BJ (cell line): ENCODE measurements at regions not wholly inside any gene's neighbourhood (a gene's known extent, or its start where the extent isn't known, plus 50 kb on each side); places are given as distances from the start of the nearest gene placed in this dataset.
"Not testable (repeated sequence)": the region's sequence is repeated elsewhere in the genome, so short reads cannot be mapped to it uniquely, and the experiment has no call there.

Source experiments
- CTCF ChIA-PET: fragments of 350-600 bp; formaldehyde crosslinking; extraction: SDS; loops from one replicate; lab custom pipeline; 2021; ENCODE audit warnings: antibody characterized with exemption, inconsistent platforms; lab: Yijun Ruan, JAX
- POLR2A ChIA-PET: fragments of 300-600 bp; sonication (Branson Sonifier 250); formaldehyde crosslinking; extraction: SDS; loops from one replicate; lab custom pipeline; 2021; ENCODE audit warnings: antibody characterized with exemption; lab: Charles Lee
- DNase-seq: peaks from one replicate; pipeline ENCODE4 v3.0.0-alpha.2; 2011; ENCODE audit warnings: low read depth
- H3K27me3 ChIP-seq: 2 replicates; pipeline ENCODE4 v1.6.0; 2011; ENCODE audit warnings: low read length; ENCODE audit not compliant: control insufficient read depth, insufficient read depth
- H3K36me3 ChIP-seq: 2 replicates; pipeline ENCODE4 v1.5.1; 2011; ENCODE audit warnings: low read length; ENCODE audit not compliant: control insufficient read depth, insufficient read depth
- H3K4me3 ChIP-seq: 2 replicates; pipeline ENCODE4 v1.5.1; 2011; ENCODE audit warnings: low read depth, mild to moderate bottlenecking, control low read depth, low read length
- CTCF ChIP-seq: IDR thresholded peaks from 2 replicates; pipeline ENCODE4 v1.5.1; 2011; ENCODE audit warnings: low read depth, mild to moderate bottlenecking, control low read depth, inconsistent platforms, low read length, moderate library complexity; ENCODE audit not compliant: insufficient read depth

GRCh38 chr18:47677952-47678351, 252.5 kb downstream of the SMAD2 start:
- DNase-seq, result no peak
- H3K36me3 ChIP-seq, result no peaks in the 10 kb centered on the region
- no peak for TF ChIP-seq CTCF
- ChIA-PET CTCF (no interaction called here), POLR2A (no interaction called here)
- H3K27me3 ChIP-seq, result no peaks in the 10 kb centered on the region
- no peak overlapping the region for H3K4me3 ChIP-seq

DNA sequence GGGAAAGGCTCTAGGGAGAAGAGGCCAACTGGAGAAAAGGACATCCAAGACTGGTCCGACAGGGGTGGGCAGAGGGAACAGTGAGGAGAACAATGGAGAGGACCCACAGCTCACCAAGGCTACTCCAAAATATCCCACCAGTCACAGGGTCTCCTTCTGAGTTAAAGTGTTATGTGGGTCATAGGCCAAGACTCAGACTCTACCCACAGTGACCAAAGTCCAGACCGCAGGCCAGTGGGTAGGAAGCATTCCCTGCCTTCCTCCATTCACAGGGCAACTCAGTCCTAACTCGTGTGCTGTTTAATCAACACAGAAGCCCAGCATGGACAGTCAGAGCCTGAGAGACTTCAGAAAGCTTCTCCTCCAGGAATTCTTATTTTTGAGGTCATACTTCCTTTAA, 260.6 kb downstream of the SMAD2 start:
- CTCF ChIA-PET, result interaction anchor here (1.5 kb wide), 1 partner anchor 79 kb away, joined by 4 read pairs; no protein-coding TSS in a partner anchor
- Histone ChIP-seq H3K36me3 (no peaks in the 10 kb centered on the region), H3K27me3 (no peaks in the 10 kb centered on the region), H3K4me3 (no peak overlapping the region)
- TF ChIP-seq CTCF, result no peak
- DNase-seq, result no peak
- POLR2A ChIA-PET, result no interaction called here

DNA sequence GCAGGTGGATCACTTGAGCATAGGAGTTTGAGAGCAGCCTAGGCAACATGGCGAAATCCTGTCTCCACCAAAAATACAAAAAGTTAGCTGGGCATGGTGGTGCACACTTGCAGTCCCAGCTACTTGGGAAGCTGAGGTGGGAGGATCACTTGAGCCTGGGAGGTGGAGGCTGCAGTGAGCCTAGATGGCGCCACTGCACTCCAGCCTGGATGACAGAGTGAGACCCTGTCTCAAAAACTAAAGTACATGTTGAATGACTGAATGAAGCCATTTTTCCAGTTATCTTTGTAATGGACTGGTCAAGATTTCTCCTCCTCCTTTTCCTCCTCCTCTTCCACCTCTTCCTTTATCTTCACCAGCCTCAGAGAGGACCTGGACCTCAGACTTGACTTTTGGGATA, 272.0 kb downstream of the SMAD2 start:
- Histone ChIP-seq H3K36me3 (no peaks in the 10 kb centered on the region), H3K4me3 (no peak overlapping the region), H3K27me3 (no peaks in the 10 kb centered on the region)
- POLR2A ChIA-PET, result no interaction called here
- TF ChIP-seq CTCF, result no peak
- CTCF ChIA-PET, result no interaction called here
- DNase-seq, result no peak

- Histone ChIP-seq H3K27me3 (no peaks in the 10 kb centered on the region), H3K36me3 (no peaks in the 10 kb centered on the region), H3K4me3 (no peak overlapping the region)
- POLR2A ChIA-PET, result no interaction called here
- DNase-seq, result no peak
- no peak for TF ChIP-seq CTCF
- CTCF ChIA-PET, result no interaction called here
These were observed 275.5 kb downstream of the SMAD2 start for GRCh38 chr18:47654988-47655387.

- Histone ChIP-seq H3K4me3 (no peak overlapping the region), H3K36me3 (no peaks in the 10 kb centered on the region), H3K27me3 (no peaks in the 10 kb centered on the region)
- POLR2A ChIA-PET, result no interaction called here
- TF ChIP-seq CTCF, result no peak
- no peak for DNase-seq
- CTCF ChIA-PET, result no interaction called here
These were observed 285.6 kb downstream of the SMAD2 start for GRCh38 chr18:47644896-47645295.

- H3K36me3 ChIP-seq, CTCF ChIA-PET, DNase-seq, H3K4me3 ChIP-seq, H3K27me3 ChIP-seq, POLR2A ChIA-PET: not testable (repeated sequence)
These were observed 292.9 kb downstream of the SMAD2 start for GRCh38 chr18:47637551-47637950.
